M059J (cell line): ENCODE measurements at regions not wholly inside any gene's neighbourhood (a gene's known extent, or its start where the extent isn't known, plus 50 kb on each side); places are given as distances from the start of the nearest gene placed in this dataset.
A peak's percentile ranks its signal among the peaks of the same experiment; 100 is the strongest.

Experiments
- DNase-seq: peaks from one replicate; pipeline ENCODE4 v3.0.0-alpha.2; 2012; ENCODE audit warnings: low read depth

DNA sequence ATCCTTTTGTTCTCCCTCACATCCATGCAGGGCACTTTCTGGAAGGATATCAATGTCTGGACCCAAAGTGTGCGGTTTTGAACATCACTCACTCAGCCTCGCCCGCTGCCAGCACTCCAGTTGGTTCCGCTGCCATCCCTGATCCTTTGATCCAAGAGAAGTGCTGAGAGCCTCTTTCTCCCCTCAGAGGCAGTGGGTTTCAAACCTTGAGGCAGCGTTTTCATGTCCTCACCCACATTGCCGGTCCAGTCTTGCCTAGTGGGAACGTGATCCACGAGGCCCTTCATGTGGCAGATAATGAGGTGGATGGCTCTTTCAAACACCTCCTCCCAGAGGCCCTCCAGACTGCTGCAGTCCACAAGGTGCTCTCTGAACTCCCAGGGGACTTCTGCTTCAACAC is 122.2 kb downstream of the ACTL8 start:
- DNase-seq = no peak

DNA sequence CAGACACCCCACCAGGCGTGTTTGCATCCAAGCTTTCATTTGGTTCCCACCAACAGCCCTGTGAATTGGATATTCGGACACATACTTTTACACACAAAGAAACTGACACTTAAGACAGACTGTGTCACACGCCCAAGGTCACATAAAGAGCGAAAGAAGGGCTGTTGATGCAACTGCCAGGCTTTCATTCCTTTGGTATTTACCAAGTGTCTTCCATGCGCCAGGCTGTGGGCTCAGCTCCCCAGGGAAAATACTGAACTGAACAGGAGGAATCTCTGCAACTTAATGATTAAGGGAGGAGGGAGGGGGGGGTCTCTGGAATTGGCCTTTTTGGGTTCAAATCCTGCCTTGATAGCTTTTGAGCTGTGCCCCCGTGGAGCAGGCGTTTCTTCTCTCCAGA is 122.8 kb downstream of the ACTL8 start:
- peak; percentile 37 for DNase-seq

DNA sequence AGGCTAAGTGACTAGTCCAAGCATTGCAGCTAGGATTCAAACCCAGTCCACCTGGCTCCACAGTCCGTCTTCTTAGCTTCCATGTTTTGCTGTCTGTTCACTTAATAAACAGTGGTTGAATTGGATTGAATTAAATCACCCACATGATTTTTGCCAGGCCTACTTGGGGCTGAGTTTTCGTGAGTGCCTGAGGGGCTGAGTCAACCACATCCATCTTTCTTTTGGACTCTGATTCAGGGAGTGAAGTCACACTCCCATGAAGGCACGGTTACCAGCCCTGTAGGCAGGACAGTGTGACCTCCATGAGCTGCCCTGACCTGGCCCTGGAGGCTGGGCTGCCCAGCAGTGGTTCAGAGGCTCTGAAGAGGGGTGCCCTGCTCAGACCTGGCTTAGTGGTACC is 123.7 kb downstream of the ACTL8 start:
- DNase-seq = peak; percentile 94

DNA sequence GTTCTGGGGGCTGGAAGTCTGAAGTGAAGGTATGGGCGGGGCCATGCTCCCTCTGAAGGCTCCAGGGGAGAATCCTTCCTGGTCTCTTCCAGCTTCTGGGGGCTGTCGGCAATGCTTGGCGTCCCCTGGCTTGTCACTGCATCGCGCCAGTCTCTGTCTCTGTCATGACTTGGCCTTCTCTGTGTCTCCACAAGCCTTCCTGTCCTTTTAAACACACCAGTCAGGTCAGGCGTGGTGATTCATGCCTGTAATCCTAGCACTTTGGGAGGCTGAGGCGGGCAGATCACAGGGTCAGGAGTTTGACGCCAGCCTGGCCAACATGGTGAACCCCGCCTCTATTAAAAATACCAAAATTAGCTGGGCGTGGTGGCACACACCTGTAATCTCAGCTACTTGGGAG is 125.3 kb downstream of the ACTL8 start:
- DNase-seq = peak; percentile 32

DNA sequence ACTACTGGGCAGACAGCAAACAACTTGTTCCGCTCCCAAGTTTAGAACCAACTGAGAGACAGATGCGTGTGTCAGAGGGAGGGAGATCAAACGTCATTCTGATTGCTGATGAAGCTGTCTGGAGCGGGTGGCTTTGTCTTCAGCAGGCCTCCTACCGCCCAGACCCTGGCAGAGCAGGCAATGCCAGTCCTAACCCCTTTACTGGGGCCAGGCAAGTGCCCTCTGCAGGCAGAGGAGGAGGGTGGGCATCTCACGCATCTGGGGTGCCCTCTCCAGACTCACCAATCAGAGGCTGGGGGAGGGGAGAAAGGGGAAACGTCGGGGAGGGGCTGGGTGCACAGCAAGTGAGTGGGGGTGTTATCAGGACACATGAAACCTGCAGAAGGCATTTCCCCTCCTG is 126.6 kb downstream of the ACTL8 start:
- no peak for DNase-seq

DNA sequence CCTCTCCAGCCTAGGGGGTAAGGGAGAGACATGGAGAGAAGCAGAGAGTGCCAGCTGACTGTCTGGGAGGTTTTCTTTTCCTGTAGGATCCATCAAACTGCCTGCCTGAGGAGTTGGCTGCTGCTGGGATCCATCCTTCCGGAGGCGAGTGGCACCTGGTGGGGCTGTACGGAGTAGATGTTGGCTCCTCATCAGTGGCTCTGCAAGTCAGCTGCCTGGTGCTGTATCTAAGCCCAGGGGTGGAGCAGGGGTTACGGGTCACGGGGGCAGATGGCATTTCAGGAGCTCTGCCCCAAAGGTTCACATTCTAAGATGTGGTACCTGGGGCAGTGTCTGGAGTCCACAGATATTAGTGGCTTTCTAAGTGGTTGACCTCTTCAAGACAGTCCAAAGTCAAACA is 128.0 kb downstream of the ACTL8 start:
- no peak for DNase-seq

DNA sequence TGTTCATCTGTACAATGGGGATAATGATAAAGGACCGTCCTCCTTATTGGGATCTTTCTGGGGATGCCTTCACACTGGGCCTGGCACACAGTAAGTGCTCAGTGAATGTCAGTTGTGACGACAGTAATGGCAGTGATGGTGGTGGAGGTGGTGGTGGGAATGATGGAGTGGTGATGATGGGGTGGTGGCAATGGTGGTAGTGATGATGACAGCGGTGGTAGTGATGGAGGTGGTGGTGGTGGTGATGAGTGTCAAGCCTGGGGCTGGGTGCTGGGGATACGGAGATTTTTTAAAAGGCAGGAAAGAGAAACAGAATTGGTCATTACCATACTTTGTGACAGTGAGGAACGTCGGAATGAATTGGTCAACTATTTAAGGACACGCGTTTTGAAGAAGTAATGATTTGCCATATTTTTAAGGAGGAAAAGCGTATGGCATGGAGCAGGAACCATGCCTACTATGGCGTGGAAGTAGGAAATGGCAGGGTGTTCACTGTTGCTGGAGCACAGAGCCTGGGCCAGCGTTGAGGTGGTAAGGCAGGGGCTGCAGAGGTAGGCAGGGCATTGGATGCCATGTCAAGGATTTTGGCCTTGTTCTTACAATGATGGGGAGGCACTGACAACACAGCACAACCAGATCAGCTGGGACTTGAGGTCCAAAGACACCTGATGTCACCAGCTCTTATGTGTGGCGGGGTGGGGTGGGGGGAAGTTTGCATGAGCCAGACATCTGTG is 128.7 kb downstream of the ACTL8 start:
- DNase-seq = no peak

DNA sequence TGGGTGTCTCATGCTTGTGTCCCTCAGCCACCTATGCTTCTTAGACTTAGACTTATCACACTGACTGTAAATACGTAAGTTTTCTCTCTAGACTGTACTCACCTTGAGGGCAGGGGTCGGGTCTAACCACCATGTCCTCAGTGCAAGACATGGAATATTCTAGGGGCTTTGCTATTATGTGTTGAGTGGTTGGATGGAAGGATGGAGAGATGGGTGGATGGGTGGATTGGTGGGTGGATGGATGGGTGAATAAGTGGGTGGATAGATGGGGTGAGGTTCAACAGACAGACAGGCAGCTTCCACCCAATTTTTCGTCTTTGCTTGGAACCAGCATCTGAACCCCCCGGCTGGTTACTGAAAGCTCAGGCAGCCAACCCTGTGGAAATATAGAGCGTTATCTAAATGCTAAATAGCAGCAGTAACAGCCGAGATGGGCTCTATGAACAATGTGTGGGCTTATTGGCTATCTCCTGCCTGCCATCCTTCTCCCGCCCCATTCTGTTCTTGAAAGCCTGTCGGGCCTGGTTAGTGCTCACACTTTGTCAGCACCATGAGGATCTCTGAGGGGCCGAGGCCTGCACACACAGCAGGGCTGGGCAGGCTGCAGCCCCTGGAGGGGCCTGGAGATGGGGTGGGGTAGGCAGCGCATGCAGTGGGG is 130.7 kb downstream of the ACTL8 start:
- no peak for DNase-seq

DNA sequence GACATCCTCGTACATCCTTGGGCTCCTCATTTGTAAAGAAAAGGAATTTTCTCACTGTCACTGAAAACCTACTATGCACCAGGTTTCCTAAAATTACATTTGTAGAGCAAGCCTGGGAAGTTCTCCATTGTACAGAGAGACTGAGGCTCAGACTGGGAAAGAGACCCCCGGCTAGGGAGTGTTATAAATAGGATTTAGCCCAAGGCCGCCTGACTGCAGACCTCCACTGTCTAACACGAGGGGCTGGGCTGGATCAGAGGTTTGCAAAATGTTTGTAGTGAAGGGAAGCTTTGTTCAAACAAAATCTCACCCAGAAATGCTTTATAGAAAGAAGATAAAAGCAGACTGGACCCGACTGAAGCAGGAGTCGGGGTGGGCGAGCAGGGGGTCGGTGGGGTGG is 131.3 kb downstream of the ACTL8 start:
- no peak for DNase-seq

DNA sequence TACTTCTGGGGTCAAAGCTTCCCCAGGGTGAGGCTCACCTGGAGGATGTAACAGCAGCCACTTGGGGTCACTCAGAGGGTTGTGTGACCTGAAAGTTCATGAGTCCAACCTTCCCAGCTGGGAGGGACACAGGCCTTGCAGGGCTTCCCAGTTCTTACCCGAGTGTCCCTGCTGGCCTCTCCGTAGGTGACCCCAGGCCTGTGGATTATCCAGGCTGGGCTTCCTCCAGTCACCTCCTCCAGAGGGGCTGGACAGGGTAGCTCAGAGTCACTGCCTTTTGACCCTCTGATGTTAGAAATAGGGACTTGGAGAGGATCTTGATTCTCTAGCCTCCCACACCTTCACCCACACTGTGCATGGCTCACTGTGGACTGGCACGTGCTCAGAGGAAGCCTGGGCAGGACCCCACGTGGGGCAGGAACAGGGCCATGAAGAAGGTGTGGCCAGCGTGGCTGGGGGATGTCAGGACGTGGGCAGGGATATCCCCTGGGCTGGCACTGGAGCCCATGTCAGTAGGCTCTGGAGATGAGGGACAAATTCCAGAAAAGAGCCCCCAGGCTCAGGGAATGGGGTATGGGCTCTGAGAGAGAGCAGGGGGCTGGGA is 131.8 kb downstream of the ACTL8 start:
- DNase-seq = no peak

DNA sequence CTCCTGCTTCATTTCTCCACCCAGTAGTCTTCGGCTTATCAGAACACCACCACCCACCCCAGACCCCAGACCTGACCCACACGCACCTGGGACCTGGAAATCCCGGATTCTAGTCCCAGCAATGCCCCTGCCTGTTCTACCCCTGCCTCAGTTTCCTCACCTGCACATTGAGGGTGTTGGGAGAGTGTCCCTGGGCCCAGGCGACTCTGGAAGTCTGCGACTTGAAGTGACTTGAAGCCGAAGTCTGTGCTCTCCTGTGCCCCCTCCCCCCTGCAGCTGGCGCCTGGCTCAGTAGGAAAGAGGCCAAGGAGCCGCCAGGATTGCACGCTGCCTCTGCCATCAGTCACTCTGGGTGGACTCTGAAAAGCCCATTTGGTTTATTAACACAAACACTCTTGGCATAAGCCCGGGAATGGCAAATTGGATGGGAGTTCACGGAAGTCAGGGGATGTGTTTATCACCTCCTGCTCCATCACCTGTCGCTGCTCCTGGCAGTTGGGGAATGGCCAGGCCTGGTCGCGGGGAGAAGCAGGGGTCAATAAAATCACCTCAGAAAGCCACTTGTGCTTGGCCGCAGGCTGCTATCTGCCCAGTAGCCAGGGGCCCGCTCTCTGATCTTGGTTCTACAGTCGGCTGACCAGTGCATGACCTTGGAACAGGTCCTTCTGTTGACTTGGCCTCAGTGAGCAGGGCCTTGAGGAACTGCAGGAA is 132.7 kb downstream of the ACTL8 start:
- DNase-seq = no peak

DNA sequence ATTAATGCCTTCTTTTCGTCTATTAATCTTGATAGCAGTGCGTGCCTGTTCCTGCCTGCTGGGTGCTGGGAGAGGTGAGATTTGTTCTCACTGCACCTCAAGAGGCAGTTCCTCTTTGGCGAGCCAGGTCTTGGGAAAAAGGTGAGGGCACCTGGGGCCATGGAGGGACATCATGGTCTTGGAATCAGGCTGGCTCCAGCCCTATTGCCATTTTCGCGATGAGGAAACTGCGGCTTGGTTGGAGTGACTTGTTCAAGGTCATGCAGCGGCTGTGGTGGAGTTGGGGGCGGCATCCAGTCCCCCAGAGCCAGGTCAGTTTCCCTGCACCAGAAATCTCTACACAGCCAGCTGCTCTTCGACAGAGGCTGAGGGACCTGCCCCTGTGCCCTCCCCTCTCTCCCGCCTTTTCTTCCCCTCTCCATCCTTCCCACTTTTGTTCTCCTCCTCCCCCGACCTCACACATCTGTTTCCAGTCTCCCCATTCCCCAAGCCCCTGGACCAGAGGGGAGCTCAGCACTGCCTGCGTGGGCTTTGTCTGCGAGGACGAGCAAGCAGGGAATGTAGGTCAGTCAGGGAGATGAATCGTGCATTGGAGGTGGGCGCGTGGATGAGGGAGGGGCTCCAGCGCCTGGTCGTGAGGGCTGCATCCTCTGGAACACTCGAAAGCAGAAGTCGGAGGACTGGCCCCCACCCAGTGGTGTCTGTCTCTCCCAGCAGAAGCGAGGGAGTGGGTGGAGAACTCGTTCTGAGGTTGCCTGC is 135.1 kb downstream of the ACTL8 start:
- DNase-seq = no peak

DNA sequence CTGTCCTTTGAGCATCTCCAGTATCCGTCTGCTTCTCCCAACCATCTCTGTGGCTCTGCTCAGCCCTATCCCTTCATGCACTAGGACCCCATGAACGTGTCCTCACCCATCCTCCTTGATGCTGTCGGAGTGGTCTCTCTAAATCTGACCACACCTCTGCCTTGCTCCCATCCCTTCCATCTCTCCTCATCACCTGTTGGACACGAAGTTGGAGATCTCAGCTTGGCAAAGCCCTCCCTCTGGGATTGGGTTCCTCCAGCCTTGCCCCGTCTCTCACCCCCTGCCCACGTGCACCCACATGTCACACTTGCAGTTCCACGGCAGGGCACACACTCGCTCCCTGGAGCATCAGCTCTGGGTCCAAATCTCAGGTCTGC is 135.7 kb downstream of the ACTL8 start:
- DNase-seq = no peak

DNA sequence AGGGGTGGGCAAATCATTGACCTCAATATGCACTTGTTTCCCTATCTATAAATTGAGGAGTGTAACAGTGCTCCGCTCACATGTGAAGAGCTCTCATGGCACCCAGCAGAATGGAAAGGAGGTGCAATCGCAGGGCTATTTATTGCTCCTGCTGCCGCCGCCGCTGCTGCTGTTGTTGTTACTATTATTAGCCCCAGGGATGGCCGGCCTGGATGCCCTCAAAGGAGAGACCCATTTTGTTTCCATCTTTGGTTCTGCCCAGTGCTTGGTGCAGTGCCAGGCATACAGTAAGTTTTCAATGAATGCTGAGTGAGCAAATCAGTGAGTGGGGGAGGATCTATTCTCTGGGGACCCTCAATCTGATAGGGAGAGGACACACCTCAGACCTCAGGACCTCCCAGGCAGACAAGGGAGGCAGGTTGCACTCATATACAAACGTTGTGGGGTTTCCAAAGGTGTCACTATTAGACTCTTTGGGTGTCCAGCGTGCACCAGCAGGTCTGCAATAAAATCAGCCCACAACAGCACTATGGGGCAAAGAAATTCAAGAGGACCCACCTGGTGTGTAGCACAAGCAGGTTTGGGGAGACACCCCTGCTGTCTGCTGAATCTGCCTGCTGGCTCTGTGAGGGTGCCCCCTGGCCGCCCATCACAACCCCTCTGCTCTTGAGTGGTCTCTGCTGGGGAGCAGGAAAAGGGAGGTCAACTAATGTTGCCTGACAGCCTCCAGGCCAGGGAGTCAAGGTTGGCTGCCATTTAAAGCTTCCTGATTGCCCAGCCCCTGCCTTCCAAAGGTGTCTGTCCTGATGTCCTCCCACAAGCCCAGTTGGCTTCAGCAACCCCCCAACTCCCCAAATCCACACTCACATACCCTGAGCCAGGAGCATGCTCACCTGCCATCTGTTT is 136.3 kb downstream of the ACTL8 start:
- no peak for DNase-seq

DNA sequence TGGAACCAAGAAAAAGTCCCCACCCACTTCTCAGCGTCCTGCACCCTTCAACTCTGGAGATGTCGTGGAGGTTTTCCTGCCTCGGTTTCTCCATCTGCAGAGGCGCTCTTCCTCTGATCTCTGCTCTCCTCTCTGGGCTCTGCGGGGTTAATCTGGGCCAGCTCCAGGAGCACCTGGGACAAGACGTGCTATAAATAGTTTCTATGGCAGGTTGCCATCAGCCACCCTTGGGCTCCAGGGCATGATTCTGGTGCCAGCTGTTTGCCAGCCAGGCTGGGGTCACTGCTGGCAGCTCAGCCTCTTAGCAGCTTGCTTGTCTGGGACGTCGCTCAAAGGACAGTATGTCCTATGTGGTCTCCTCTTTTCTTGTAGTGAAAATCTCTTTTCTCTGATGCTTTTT is 137.1 kb downstream of the ACTL8 start:
- DNase-seq = peak; percentile 47

DNA sequence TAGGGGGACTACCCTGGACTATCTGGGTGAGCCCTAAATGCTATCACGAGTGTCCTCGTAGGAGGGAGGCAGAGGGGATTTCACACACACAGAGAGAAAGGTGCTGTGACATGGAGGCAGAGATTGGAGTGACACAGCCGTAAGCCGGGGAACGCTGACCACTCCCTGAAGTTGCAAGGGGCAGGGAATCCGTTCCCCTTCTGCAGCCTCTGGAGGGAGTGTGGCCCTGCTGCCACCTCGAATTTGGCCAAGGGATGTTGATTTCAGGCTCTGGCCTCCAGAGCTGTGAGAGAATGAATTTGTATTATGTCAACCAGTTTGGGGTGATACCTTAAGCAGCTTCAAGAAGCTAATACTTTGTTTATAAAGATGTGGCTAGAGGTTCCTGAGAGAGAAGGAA is 137.7 kb downstream of the ACTL8 start:
- DNase-seq = no peak

DNA sequence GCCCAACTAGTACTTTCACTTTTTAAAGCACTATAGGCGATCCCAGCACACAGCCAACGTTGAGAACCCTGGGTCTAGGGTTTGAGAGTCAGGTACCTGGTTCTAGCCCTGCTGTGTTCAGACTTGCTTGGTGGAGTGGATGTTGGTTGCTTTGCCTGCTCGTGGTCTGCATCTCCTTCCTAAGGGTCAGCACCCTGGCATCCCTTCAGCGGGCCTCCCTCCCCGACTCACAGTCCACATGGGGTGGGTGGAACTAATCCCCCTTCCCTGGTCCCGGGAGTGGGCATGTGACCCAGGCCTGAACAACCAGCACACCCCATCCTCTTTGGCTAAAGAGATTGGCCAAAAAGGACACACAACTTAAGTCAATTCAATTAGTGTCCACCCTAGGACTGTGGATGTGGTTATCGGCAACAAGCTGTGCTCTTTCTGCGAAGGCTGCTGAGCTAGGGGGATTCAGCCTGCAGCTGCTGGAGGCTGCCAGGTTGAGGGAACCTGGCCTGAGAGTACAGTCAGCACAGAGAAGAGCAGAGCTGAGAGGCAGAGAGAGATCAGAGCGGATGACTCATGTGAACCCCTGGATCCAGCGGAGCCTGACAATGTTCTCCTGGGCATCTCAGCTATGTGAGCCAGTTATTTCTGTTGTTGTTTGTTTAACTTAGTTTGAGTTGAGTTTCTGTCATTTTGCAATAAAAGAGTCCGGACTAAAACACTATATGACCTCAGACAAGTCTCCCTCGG is 138.9 kb downstream of the ACTL8 start:
- peak; percentile 39 for DNase-seq

DNA sequence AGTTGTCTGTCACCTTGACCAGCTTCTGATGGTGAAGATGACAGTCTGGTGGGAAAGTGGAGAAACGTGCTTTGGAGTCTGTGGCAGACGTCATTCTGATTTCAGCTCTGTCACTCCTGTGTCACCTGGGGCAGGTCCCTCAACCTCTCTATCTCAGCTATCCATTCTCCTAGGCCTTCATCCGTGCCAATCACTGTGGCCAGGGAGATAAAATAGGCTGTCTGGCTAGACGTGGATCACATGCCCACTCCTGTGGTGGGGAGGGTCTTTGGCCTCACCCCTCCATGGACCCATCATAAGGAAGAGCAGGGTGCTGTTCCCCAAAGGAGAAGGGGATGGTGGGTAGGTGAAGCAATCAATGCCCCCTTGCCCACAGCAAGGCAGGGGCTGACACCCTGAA is 140.3 kb downstream of the ACTL8 start:
- DNase-seq = no peak

DNA sequence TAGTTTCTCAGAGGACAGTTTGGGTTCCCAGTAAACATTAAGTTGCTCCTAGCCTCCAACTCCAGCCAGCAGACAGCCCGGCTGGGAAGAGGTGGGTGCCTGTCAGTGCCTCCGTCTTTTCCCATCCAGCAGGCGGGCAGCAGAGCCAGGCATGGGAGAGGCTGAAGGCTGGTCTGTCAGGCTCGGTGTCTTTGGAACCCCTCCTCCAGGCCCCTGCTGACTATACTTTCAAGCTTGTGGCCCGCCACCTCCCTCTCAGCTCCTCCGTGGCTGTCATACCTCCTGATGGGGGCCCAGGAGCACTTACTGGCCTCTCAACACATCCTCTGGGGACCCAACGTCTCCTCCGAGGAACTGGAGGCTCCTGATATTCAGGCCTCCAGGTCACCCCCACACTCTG is 140.9 kb downstream of the ACTL8 start:
- DNase-seq = no peak

DNA sequence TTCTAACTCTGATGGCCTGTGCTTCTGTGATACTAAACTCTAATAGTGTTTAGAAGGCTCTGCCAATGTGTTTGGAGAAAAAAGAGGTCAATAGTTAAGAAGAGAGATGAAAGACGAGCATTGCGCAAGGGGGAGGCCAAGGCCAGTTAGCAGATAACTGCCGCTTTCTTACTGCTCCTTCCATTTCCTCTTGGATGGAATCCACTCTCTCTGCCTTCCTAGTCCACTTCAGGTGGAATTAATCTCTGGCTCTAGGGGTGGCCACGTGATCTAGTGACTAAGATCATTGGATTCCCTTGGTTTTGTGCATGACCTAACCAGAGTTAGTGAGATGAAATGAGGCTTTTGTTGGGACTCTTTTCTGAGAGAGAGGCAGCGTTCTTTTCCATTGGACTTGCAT is 148.3 kb downstream of the ACTL8 start:
- DNase-seq = peak; percentile 70
